Muscle layer of colon (tissue), 2 donors: ENCODE measurements at regions not wholly inside any gene's neighbourhood (a gene's known extent, or its start where the extent isn't known, plus 50 kb on each side); places are given as distances from the start of the nearest gene placed in this dataset.

Experiments used
- H3K27ac ChIP-seq: one replicate; pipeline ENCODE4 v1.7.0; 2013; ENCODE audit warnings: low read depth, mild to moderate bottlenecking, low read length, moderate library complexity
- H3K27me3 ChIP-seq, 2 donors: one replicate each; pipeline ENCODE4 v1.7.0; 2013; ENCODE audit warnings: low read length in 2 of 2, mild to moderate bottlenecking in 2 of 2; ENCODE audit not compliant: insufficient read depth in 2 of 2, control insufficient read depth in 1 of 2
- H3K36me3 ChIP-seq: one replicate; pipeline ENCODE4 v1.7.0; 2013; ENCODE audit warnings: mild to moderate bottlenecking, low read length; ENCODE audit not compliant: insufficient read depth
- H3K4me1 ChIP-seq: one replicate; pipeline ENCODE4 v1.7.0; 2013; ENCODE audit warnings: mild to moderate bottlenecking, low read length; ENCODE audit not compliant: insufficient read depth
- H3K4me3 ChIP-seq, 2 donors: one replicate each; pipeline ENCODE4 v1.7.0; 2013; ENCODE audit warnings: low read length in 2 of 2, low read depth in 1 of 2, mild to moderate bottlenecking in 1 of 2, moderate library complexity in 1 of 2
- H3K9ac ChIP-seq: one replicate; pipeline ENCODE4 v1.7.0; 2013; ENCODE audit warnings: low read length
- H3K9me3 ChIP-seq: one replicate; pipeline ENCODE4 v1.7.0; 2013; ENCODE audit warnings: mild to moderate bottlenecking, low read length
- donor health status: abdominal sarcoma.
- donor health status: Adenocarcinoma of cecum.

DNA sequence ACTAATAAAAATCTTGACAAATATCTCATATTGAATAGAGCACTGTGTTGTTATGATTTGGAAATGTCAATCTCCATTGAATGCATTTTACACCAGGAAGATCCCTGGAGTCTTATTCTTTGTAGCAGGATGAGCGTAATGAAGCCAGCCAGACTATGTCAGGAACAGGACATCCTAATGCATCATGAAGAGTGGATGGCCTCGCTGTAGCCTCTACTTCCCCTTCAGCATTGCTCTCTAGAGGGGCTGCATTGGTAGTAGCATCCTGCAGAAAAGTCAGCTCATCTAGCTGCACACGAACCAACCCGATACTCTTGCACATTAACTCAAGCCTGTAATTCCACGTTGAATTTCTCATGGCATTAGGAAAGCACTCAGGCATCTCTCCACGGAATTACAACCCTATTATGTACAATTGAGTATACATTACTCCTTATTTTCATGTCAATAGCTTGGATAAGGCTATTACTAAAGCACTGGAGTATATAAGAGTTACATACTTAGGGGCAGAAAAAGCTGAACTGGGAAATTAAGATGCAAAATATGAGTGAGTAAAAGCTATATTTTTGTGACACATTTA lies 76.1 kb downstream of the CMPK2 start:
- no peak overlapping the region for H3K9ac ChIP-seq
- peaks cover 8% of the 10 kb centered on the region for H3K4me1 ChIP-seq

DNA sequence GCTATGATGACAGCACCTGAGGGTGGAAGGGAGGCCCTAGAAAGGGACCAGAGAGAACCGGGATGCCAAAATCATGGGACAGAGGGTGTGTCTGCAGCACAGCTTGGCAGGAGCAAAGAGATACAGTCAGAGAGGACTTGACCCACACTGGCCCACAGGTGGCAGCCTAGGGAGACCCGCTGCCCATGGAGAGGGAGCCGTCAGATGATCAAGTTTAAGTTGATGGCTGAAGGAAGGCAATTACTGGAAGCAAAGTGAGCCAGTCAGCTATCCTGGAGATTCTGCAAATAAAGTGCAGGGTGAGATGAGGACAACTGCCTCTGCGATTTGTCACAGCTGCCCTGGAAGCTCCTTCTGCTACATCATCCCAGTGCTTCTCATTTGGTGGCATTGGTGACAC lies 74.0 kb downstream of the CMPK2 start:
- H3K36me3 ChIP-seq = no peaks in the 10 kb centered on the region
- H3K27me3 ChIP-seq = no peaks in the 10 kb centered on the region
- H3K27ac ChIP-seq = no peak overlapping the region
- no peaks in the 10 kb centered on the region for H3K9me3 ChIP-seq
- peaks cover 9% of the 10 kb centered on the region for H3K4me1 ChIP-seq
- no peak overlapping the region for H3K4me3 ChIP-seq
- no peak overlapping the region for H3K9ac ChIP-seq

More for the DNA sequence above, 76.1 kb downstream of the CMPK2 start:
- H3K4me3 ChIP-seq = no peak overlapping the region
- no peaks in the 10 kb centered on the region for H3K36me3 ChIP-seq
- H3K9me3 ChIP-seq = no peaks in the 10 kb centered on the region
- no peaks in the 10 kb centered on the region for H3K27me3 ChIP-seq
- H3K27ac ChIP-seq = no peak overlapping the region

DNA sequence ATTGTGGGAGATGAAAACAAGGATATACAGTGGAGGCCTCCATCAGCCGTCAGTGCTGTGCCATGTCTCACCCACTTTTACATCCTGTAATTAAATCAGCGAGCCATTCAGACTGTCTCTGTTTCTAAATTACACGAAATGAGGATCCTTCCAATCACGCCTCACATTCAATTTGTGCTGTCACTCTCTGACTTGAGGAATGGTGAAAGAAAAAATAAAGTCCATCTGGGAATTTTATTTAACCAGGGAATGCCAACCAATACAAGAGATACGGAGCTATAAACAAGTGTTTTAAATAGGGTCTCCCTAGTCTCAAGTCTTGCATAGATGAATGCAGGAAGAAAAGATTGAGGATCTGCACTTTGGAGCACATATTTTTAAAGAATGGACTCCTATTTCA lies 72.8 kb downstream of the CMPK2 start:
- Histone ChIP-seq H3K36me3 (no peaks in the 10 kb centered on the region), H3K27ac (no peak overlapping the region), H3K4me3 (no peak overlapping the region), H3K27me3 (no peaks in the 10 kb centered on the region), H3K9ac (no peak overlapping the region), H3K9me3 (no peaks in the 10 kb centered on the region), H3K4me1 (peaks cover 9% of the 10 kb centered on the region)

DNA sequence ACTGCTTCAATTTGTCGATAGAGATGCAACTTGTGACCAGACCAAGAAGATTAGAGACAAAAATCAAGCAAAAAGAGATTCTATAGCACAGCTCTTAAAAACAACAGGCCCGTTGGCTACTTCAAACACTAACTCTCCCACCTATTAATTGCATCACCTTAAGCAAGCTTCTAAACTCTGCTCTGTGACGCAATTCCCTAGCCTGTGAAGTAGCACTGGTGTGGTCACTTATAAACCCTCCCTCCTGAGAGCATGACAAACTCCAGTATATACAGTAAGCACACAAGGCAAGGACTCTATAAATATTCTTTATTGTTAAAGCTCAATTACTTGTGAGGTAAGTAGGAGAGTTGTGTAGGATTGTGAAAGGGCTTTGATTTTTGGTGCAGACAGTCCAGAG lies 72.3 kb downstream of the CMPK2 start:
- Histone ChIP-seq H3K9ac (no peak overlapping the region), H3K27me3 (no peaks in the 10 kb centered on the region), H3K36me3 (no peaks in the 10 kb centered on the region), H3K4me1 (peaks cover 9% of the 10 kb centered on the region), H3K4me3 (no peak overlapping the region), H3K27ac (peak overlapping the region; percentile 48), H3K9me3 (no peaks in the 10 kb centered on the region)

DNA sequence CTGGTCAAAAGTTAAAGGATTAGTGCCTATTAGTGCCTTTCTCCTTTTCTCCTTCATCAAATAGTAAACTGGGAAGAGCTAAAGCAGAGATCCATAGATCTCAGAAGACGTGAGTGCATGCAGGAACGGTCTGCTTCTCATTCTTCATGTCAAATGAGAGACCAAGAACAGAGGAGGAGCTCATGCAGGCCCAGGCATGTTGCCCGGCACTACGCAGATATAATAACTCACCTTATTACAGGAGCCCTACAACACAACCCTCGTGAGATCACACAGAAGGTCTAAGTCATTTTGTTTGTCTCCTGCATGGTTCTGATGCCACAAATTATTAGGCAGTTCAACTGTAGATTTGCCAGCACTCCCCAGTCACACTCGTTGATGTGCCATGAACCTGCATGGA lies 71.8 kb downstream of the CMPK2 start:
- Histone ChIP-seq H3K4me1 (peaks cover 9% of the 10 kb centered on the region), H3K27me3 (no peaks in the 10 kb centered on the region), H3K27ac (peak overlapping the region; percentile 48), H3K4me3 (no peak overlapping the region), H3K36me3 (no peaks in the 10 kb centered on the region), H3K9me3 (no peaks in the 10 kb centered on the region), H3K9ac (no peak overlapping the region)

DNA sequence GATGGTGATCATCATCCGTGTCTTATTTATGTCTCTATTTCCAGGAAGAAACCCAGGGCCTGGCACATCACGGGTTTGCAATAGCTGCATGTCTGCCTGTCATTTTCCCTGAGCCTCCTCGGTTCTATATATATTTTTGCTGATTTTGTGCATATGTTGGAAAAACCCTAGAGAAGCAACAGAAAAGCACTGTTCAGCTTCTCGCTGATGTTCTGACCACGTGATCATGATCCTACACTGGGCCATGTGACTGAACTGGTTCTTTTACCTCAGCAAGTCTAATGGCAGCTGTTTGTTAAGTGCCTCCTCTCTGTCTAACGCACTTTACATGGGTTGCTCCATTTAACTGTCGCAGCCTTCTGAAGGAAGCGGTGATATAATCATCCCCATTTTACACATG lies 71.3 kb downstream of the CMPK2 start:
- no peak overlapping the region for H3K4me3 ChIP-seq
- no peak overlapping the region for H3K27ac ChIP-seq
- H3K9ac ChIP-seq = no peak overlapping the region
- no peaks in the 10 kb centered on the region for H3K27me3 ChIP-seq
- no peaks in the 10 kb centered on the region for H3K36me3 ChIP-seq
- H3K9me3 ChIP-seq = no peaks in the 10 kb centered on the region
- H3K4me1 ChIP-seq = peaks cover 9% of the 10 kb centered on the region
